H1 (cell line): ENCODE measurements at regions not wholly inside any gene's neighbourhood (a gene's known extent, or its start where the extent isn't known, plus 50 kb on each side); places are given as distances from the start of the nearest gene placed in this dataset.

Source experiments
- CTCF ChIA-PET: fragments of 300-600 bp; sonication (Branson Sonifier 250); formaldehyde crosslinking; loops from one replicate; lab custom pipeline; 2021; ENCODE audit not compliant: partially characterized antibody; lab: Charles Lee
- POLR2A ChIA-PET: fragments of 300-600 bp; sonication (Branson Sonifier 250); formaldehyde crosslinking; loops from one replicate; lab custom pipeline; 2021; ENCODE audit warnings: inconsistent platforms; ENCODE audit not compliant: partially characterized antibody; lab: Charles Lee
- DNase-seq, 2 experiments: peaks; one replicate each; pipeline versions ENCODE4 v3.0.0 to v3.0.0-alpha.2; 2010 to 2022; ENCODE audit warnings: low spot score in 2 of 2, low read depth in 1 of 2, mixed read lengths in 1 of 2
- FAIRE-seq: peaks from 2 replicates; lab custom pipeline; 2011; peaks lifted over from hg19 to GRCh38; lab: Jason Lieb, UNC
- H2AFZ ChIP-seq: 2 replicates; pipeline ENCODE4 v1.8.1; 2012; ENCODE audit warnings: low read length, inconsistent platforms
- H2AK5ac ChIP-seq: 2 replicates; pipeline ENCODE4 v1.6.1; 2013; ENCODE audit warnings: low read depth, low read length
- H2BK120ac ChIP-seq: replicated peaks from 2 replicates; pipeline ENCODE3; 2013; ENCODE audit warnings: low read depth, low read length, inconsistent platforms
- H2BK12ac ChIP-seq: 2 replicates; pipeline ENCODE4 v1.6.1; 2013; ENCODE audit warnings: low read depth, low read length
- H2BK15ac ChIP-seq: 2 replicates; pipeline ENCODE4 v1.6.1; 2013; ENCODE audit warnings: low read length
- H2BK20ac ChIP-seq: 2 replicates; pipeline ENCODE4 v1.6.1; 2013; ENCODE audit warnings: low read length
- H2BK5ac ChIP-seq: 2 replicates; pipeline ENCODE4 v1.6.1; 2013; ENCODE audit warnings: low read depth, low read length
- H3K14ac ChIP-seq: 2 replicates; pipeline ENCODE4 v1.6.1; 2013; ENCODE audit warnings: inconsistent platforms; ENCODE audit not compliant: insufficient read length
- H3K18ac ChIP-seq: 2 replicates; pipeline ENCODE4 v1.6.1; 2013; ENCODE audit warnings: low read length; ENCODE audit errors: extremely low read depth
- H3K23ac ChIP-seq: 2 replicates; pipeline ENCODE4 v1.6.1; 2013; ENCODE audit warnings: inconsistent platforms; ENCODE audit not compliant: insufficient read length
- H3K23me2 ChIP-seq: 2 replicates; pipeline ENCODE4 v1.6.1; 2013; ENCODE audit warnings: low read depth, low read length
- H3K27ac ChIP-seq: 2 replicates; pipeline ENCODE4 v1.6.1; 2011; ENCODE audit warnings: low read depth, low read length, inconsistent platforms
- H3K27me3 ChIP-seq, 4 experiments: replicated peaks in 1 of 4; 1 replicate in 1 of 4; 2 replicates in 3 of 4; pipeline versions ENCODE4 v1.6.1 to v1.8.1; 2011 to 2013; ENCODE audit warnings: low read length in 3 of 4, mild to moderate bottlenecking in 3 of 4, inconsistent platforms in 2 of 4, mixed read lengths in 2 of 4, moderate library complexity in 1 of 4; ENCODE audit not compliant: control insufficient read depth in 3 of 4, insufficient read depth in 3 of 4; ENCODE audit errors: extremely low read depth in 1 of 4
- H3K36me3 ChIP-seq, 4 experiments: 2 replicates each; pipeline versions ENCODE4 v1.6.1 to v1.8.1; 2011 to 2013; ENCODE audit warnings: mild to moderate bottlenecking in 4 of 4, low read length in 3 of 4, moderate library complexity in 2 of 4, control low read depth in 1 of 4, inconsistent platforms in 1 of 4; ENCODE audit not compliant: insufficient read depth in 4 of 4, control insufficient read depth in 2 of 4
- H3K4ac ChIP-seq: replicated peaks from 2 replicates; pipeline ENCODE3; 2013; ENCODE audit warnings: low read length, low read depth, mixed read lengths, inconsistent platforms; ENCODE audit not compliant: insufficient read length
- H3K4me1 ChIP-seq, 4 experiments: replicated peaks in 1 of 4; 1 replicate in 1 of 4; 2 replicates in 3 of 4; pipeline versions ENCODE4 v1.6.1 to v1.8.1; 2011 to 2013; ENCODE audit warnings: low read length in 3 of 4, inconsistent platforms in 2 of 4, mixed read lengths in 1 of 4; ENCODE audit not compliant: insufficient read depth in 4 of 4, control insufficient read depth in 3 of 4
- H3K4me2 ChIP-seq, 2 experiments: 2 replicates each; pipeline versions ENCODE4 v1.6.1 to v1.8.1; 2011 to 2013; ENCODE audit warnings: low read depth in 2 of 2, low read length in 2 of 2, control low read depth in 1 of 2, inconsistent platforms in 1 of 2, mild to moderate bottlenecking in 1 of 2; ENCODE audit not compliant: insufficient read depth in 1 of 2
- H3K4me3 ChIP-seq, 4 experiments: fragments of 200-600, 300-600 bp in 1 of 4; sonication (generic), shearing (Covaris generic), sonication (Bioruptor Twin) in 1 of 4; 2 replicates each; pipeline versions ENCODE4 v1.5.1 to v1.8.1; 2011 to 2016; ENCODE audit warnings: low read length in 4 of 4, low read depth in 3 of 4, control low read depth in 2 of 4, inconsistent platforms in 2 of 4, mild to moderate bottlenecking in 2 of 4, mixed read lengths in 1 of 4, moderate library complexity in 1 of 4; ENCODE audit not compliant: insufficient read depth in 2 of 4; ENCODE audit errors: extremely low read depth in 1 of 4
- H3K56ac ChIP-seq: replicated peaks from 2 replicates; pipeline ENCODE3; 2013; ENCODE audit warnings: low read depth, mild to moderate bottlenecking, mixed read lengths, low read length, inconsistent platforms; ENCODE audit not compliant: insufficient read length
- H3K79me1 ChIP-seq: 2 replicates; pipeline ENCODE4 v1.6.1; 2013; ENCODE audit warnings: low read depth, low read length, control low read depth
- H3K79me2 ChIP-seq, 2 experiments: 2 replicates each; pipeline versions ENCODE4 v1.6.1 to v1.8.1; 2012 to 2013; ENCODE audit warnings: low read length in 2 of 2, mild to moderate bottlenecking in 2 of 2, inconsistent platforms in 1 of 2; ENCODE audit not compliant: insufficient read depth in 2 of 2, control insufficient read depth in 1 of 2
- H3K9ac ChIP-seq, 4 experiments: replicated peaks in 1 of 4; 1 replicate in 1 of 4; 2 replicates in 3 of 4; pipeline versions ENCODE4 v1.6.1 to v1.8.1; 2011 to 2013; ENCODE audit warnings: low read depth in 3 of 4, low read length in 3 of 4, control low read depth in 2 of 4, mild to moderate bottlenecking in 2 of 4, moderate library complexity in 2 of 4, inconsistent platforms in 1 of 4; ENCODE audit errors: extremely low read depth in 1 of 4
- H3K9me3 ChIP-seq, 2 experiments: 2 replicates each; pipeline versions ENCODE4 v1.6.1 to v1.8.1; 2012 to 2013; ENCODE audit warnings: mild to moderate bottlenecking in 2 of 2, moderate library complexity in 2 of 2, control low read depth in 1 of 2, inconsistent platforms in 1 of 2, low read depth in 1 of 2, low read length in 1 of 2, mixed read lengths in 1 of 2; ENCODE audit not compliant: insufficient read depth in 2 of 2
- H4K20me1 ChIP-seq, 2 experiments: replicated peaks in 1 of 2; 2 replicates each; pipeline versions ENCODE3 to v1.8.1; 2011 to 2013; ENCODE audit warnings: inconsistent platforms in 2 of 2, low read length in 2 of 2, mild to moderate bottlenecking in 1 of 2; ENCODE audit not compliant: insufficient read depth in 2 of 2, control insufficient read depth in 1 of 2
- H4K5ac ChIP-seq: 2 replicates; pipeline ENCODE4 v1.6.1; 2013; ENCODE audit warnings: low read length, low read depth, mixed read lengths, inconsistent platforms; ENCODE audit not compliant: insufficient read length
- H4K8ac ChIP-seq: 2 replicates; pipeline ENCODE4 v1.8.0; 2013; ENCODE audit warnings: mild to moderate bottlenecking, moderate library complexity, low read length, inconsistent platforms; ENCODE audit not compliant: insufficient read depth; ENCODE audit errors: extremely low read depth
- H4K91ac ChIP-seq: replicated peaks from 2 replicates; pipeline ENCODE3; 2013; ENCODE audit warnings: low read length, mixed read lengths, inconsistent platforms; ENCODE audit not compliant: insufficient read length
- PHF8 ChIP-seq: fragments of 200-600 bp; sonication (generic); conservative IDR thresholded peaks from 2 replicates; pipeline ENCODE4 v1.7.1; 2012; ENCODE audit warnings: low read depth, mild to moderate bottlenecking, inconsistent platforms, low read length, moderate library complexity
- RBBP5 ChIP-seq: IDR thresholded peaks from 2 replicates; pipeline ENCODE4 v1.7.1; 2012; ENCODE audit warnings: low read depth, mild to moderate bottlenecking, inconsistent platforms, low read length, moderate library complexity, borderline replicate concordance
- RNF2 ChIP-seq: fragments of 200-900, 300-1000 bp; sonication (generic); IDR thresholded peaks from 2 replicates; pipeline ENCODE4 v1.7.1; 2016; ENCODE audit warnings: borderline replicate concordance, low read depth, mild to moderate bottlenecking, antibody characterized with exemption, low read length; ENCODE audit not compliant: poor library complexity, severe bottlenecking; ENCODE audit errors: missing control alignments
- WGBS, 2 experiments: shearing (Covaris generic) in 1 of 2; methylation state at CpG; one replicate each; pipeline versions ENCODE4 v1.1.6 to v1.1.7; 2013 to 2015; ENCODE audit warnings: low lambda C conversion rate in 2 of 2, mixed read lengths in 2 of 2, inconsistent platforms in 1 of 2, low coverage in 1 of 2, missing lambda C conversion rate in 1 of 2; ENCODE audit not compliant: insufficient replicate concordance in 2 of 2, insufficient coverage in 1 of 2, insufficient read length in 1 of 2; ENCODE audit errors: extremely low coverage in 1 of 2, missing lambda C conversion rate in 1 of 2; 5-methylcytosine and 5-hydroxymethylcytosine counted together

DNA sequence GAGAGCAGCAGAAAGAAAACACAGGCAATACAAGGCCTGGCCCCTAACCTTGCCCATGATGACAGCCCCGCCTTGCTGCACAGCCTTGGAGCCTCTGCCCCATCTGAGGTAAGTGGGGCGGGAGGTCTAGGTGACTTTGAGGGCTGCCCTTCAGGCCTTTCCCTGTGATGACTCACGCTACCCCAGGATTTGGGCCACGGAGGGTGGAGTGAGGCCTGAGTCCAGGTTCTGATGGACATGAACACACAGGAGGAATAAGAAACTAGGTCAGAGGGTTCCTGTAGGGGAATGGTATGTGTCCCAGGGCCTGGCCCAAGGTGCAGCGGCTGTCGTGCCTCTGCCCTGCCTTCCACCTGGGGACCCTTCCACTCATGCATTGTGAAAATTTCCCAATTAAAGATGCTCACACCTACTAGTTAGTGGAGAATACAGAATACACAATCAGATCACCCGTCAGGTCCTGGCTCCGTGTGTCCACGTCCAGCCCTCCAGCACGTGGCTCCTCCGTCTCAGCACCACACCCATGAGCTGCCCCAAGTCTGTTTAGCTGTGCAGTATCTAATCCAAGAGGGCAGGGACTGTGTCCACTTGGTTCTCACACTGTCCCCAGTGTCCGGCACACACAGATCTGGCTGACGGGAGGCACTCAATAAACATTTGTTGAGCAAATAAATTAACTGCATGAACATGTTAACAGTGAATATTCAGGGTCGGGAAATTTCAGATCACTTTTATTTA is 111.0 kb downstream of the CHST1 start:
- no peaks in the 10 kb centered on the region for H4K20me1 ChIP-seq
- H3K9ac ChIP-seq, result no peak overlapping the region
- H4K91ac ChIP-seq, result no peak overlapping the region
- ChIA-PET POLR2A (no interaction called here), CTCF (no interaction called here)
- H3K27me3 ChIP-seq, result no peaks in the 10 kb centered on the region
- no peak overlapping the region for H3K4me3 ChIP-seq
- H3K14ac ChIP-seq, result no peak overlapping the region
- peaks cover 0 to 2% (median 0%) of the 10 kb centered on the region in 4 experiments; a peak in 1 of 7 replicates for H3K4me1 ChIP-seq
- no peak overlapping the region for H2BK15ac ChIP-seq
- no peak overlapping the region for H3K27ac ChIP-seq
- H4K8ac ChIP-seq, result no peak overlapping the region
- H3K23ac ChIP-seq, result no peak overlapping the region
- H3K23me2 ChIP-seq, result no peaks in the 10 kb centered on the region
- H2BK5ac ChIP-seq, result no peak overlapping the region
- no peak overlapping the region for H2BK20ac ChIP-seq
- H3K9me3 ChIP-seq, result no peaks in the 10 kb centered on the region
- H3K79me2 ChIP-seq, result no peaks in the 10 kb centered on the region
- WGBS, 2 experiments, result 84% methylated on average over 14 of the region's 14 CpGs; no CpG with 5 or more reads in 1 of the 2 experiments
- H3K79me1 ChIP-seq, result no peaks in the 10 kb centered on the region
- H3K4me2 ChIP-seq, result no peak overlapping the region
- H2BK120ac ChIP-seq, result no peak overlapping the region
- no peak overlapping the region for H3K4ac ChIP-seq
- H2AFZ ChIP-seq, result no peak overlapping the region
- H4K5ac ChIP-seq, result no peak overlapping the region
- H3K56ac ChIP-seq, result no peak overlapping the region
- no peaks in the 10 kb centered on the region for H3K36me3 ChIP-seq
- DNase-seq, result no peak
- no peak overlapping the region for H3K18ac ChIP-seq
- H2BK12ac ChIP-seq, result no peak overlapping the region
- H2AK5ac ChIP-seq, result no peak overlapping the region
- FAIRE-seq, result no peak
- TF ChIP-seq PHF8 (no peak), RNF2 (no peak), RBBP5 (no peak)
